Gastroesophageal sphincter (tissue), 3 donors: ENCODE measurements at regions not wholly inside any gene's neighbourhood (a gene's known extent, or its start where the extent isn't known, plus 50 kb on each side); places are given as distances from the start of the nearest gene placed in this dataset.

Source experiments
- CTCF ChIP-seq, 4 experiments: fragments of 200-600 bp in 2 of 4; fragments of 450-650 bp in 2 of 4; sonication (generic) in 1 of 4; IDR thresholded peaks; one replicate each; pipeline ENCODE4 v1.5.1; 2017 to 2019; ENCODE audit warnings: antibody characterized with exemption in 4 of 4, mild to moderate bottlenecking in 2 of 4, moderate library complexity in 2 of 4
- EP300 ChIP-seq: sonication (generic); formaldehyde crosslinking; IDR thresholded peaks from one replicate; pipeline ENCODE4 v1.6.1; 2017; ENCODE audit warnings: antibody characterized with exemption, mild to moderate bottlenecking
- POLR2A ChIP-seq, 2 donors: fragments of 450-650 bp; IDR thresholded peaks; one replicate each; pipeline ENCODE4 v1.6.1; 2017; ENCODE audit warnings: antibody characterized with exemption in 2 of 2, mild to moderate bottlenecking in 2 of 2, moderate library complexity in 1 of 2
- POLR2AphosphoS5 ChIP-seq: sonication (generic); formaldehyde crosslinking; IDR thresholded peaks from one replicate; pipeline ENCODE4 v1.6.1; 2017; ENCODE audit warnings: antibody characterized with exemption

- TF ChIP-seq CTCF (IDR thresholded peaks at IDR 0.05), result no peak
- no peak for TF ChIP-seq POLR2AphosphoS5
- TF ChIP-seq POLR2A (IDR thresholded peaks at IDR 0.05), result no peak
- no peak for TF ChIP-seq EP300
These were observed 259.5 kb downstream of the GAS1 start for GRCh38 chr9:86687788-86688187.
